ENCODE measurements at regions not wholly inside any gene's neighbourhood (a gene's known extent, or its start where the extent isn't known, plus 50 kb on each side); places are given as distances from the start of the nearest gene placed in this dataset.
"Not testable (repeated sequence)": the region's sequence is repeated elsewhere in the genome, so short reads cannot be mapped to it uniquely, and the experiment has no call there.

GRCh38 chr1:105005594-105006195 is 1256.0 kb downstream of the AMY1C start:
- in situ Hi-C loops (cut with HindIII; ENCODE audit: low pct_unique_long_range_greater_than_20kb, low sequenced_read_pairs), result no loop called here
- no peak for DNase-seq (ENCODE audit: low read depth, low spot score)

GRCh38 chr1:105017587-105017986 is 1267.9 kb downstream of the AMY1C start:
- in situ Hi-C loops (cut with HindIII; ENCODE audit: low pct_unique_long_range_greater_than_20kb, low sequenced_read_pairs), result no loop called here
- no peak for DNase-seq (ENCODE audit: low read depth, low spot score)

- in situ Hi-C loops (cut with HindIII; ENCODE audit: low pct_unique_long_range_greater_than_20kb, low sequenced_read_pairs), result no loop called here
- DNase-seq (ENCODE audit: low read depth, low spot score), result no peak
These were observed 1274.0 kb downstream of the AMY1C start for GRCh38 chr1:105023719-105024118.

GRCh38 chr1:105027838-105028471 is 1278.3 kb downstream of the AMY1C start:
- DNase-seq (ENCODE audit: low read depth, low spot score), result peak; percentile 62
- in situ Hi-C loops (cut with HindIII; ENCODE audit: low pct_unique_long_range_greater_than_20kb, low sequenced_read_pairs), result no loop called here

- DNase-seq (ENCODE audit: low read depth, low spot score), result no peak
- in situ Hi-C loops (cut with HindIII; ENCODE audit: low pct_unique_long_range_greater_than_20kb, low sequenced_read_pairs), result no loop called here
These were observed 1322.7 kb downstream of the AMY1C start for GRCh38 chr1:105072446-105072845.

- DNase-seq (ENCODE audit: low read depth, low spot score), result peak; percentile 35
- in situ Hi-C loops (cut with HindIII; ENCODE audit: low pct_unique_long_range_greater_than_20kb, low sequenced_read_pairs), result no loop called here
These were observed 1323.2 kb downstream of the AMY1C start for GRCh38 chr1:105072850-105073249.

- no peak for DNase-seq (ENCODE audit: low read depth, low spot score)
- in situ Hi-C loops (cut with HindIII; ENCODE audit: low pct_unique_long_range_greater_than_20kb, low sequenced_read_pairs), result no loop called here
These were observed 1324.0 kb downstream of the AMY1C start for GRCh38 chr1:105073660-105074059.

GRCh38 chr1:105083611-105084010 is 1333.9 kb downstream of the AMY1C start:
- DNase-seq (ENCODE audit: low read depth, low spot score), result no peak
- in situ Hi-C loops (cut with HindIII; ENCODE audit: low pct_unique_long_range_greater_than_20kb, low sequenced_read_pairs), result no loop called here

- in situ Hi-C loops (cut with HindIII; ENCODE audit: low pct_unique_long_range_greater_than_20kb, low sequenced_read_pairs), result no loop called here
- DNase-seq (ENCODE audit: low read depth, low spot score), result no peak
These were observed 1337.8 kb downstream of the AMY1C start for GRCh38 chr1:105087506-105087905.

- no peak for DNase-seq (ENCODE audit: low read depth, low spot score)
- in situ Hi-C loops (cut with HindIII; ENCODE audit: low pct_unique_long_range_greater_than_20kb, low sequenced_read_pairs), result no loop called here
These were observed 1338.5 kb downstream of the AMY1C start for GRCh38 chr1:105088166-105088565.

- in situ Hi-C loops (cut with HindIII; ENCODE audit: low pct_unique_long_range_greater_than_20kb, low sequenced_read_pairs), result not testable (repeated sequence)
These were observed 1344.2 kb downstream of the AMY1C start for GRCh38 chr1:105093893-105094292.

GRCh38 chr1:105100102-105100501 is 1350.4 kb downstream of the AMY1C start:
- in situ Hi-C loops (cut with HindIII; ENCODE audit: low pct_unique_long_range_greater_than_20kb, low sequenced_read_pairs), result no loop called here
- peak; percentile 21 for DNase-seq (ENCODE audit: low read depth, low spot score)

More at GRCh38 chr1:105093893-105094292, 1344.2 kb downstream of the AMY1C start:
- not testable (repeated sequence) for DNase-seq (ENCODE audit: low read depth, low spot score)

GRCh38 chr1:105101261-105101660 is 1351.6 kb downstream of the AMY1C start:
- no peak for DNase-seq (ENCODE audit: low read depth, low spot score)
- in situ Hi-C loops (cut with HindIII; ENCODE audit: low pct_unique_long_range_greater_than_20kb, low sequenced_read_pairs), result no loop called here

- DNase-seq (ENCODE audit: low read depth, low spot score), result no peak
- in situ Hi-C loops (cut with HindIII; ENCODE audit: low pct_unique_long_range_greater_than_20kb, low sequenced_read_pairs), result no loop called here
These were observed 1352.7 kb downstream of the AMY1C start for GRCh38 chr1:105102371-105102770.

GRCh38 chr1:105122041-105122440 is 1372.3 kb downstream of the AMY1C start:
- in situ Hi-C loops (cut with HindIII; ENCODE audit: low pct_unique_long_range_greater_than_20kb, low sequenced_read_pairs), result no loop called here
- no peak for DNase-seq (ENCODE audit: low read depth, low spot score)

GRCh38 chr1:105137543-105138457 is 1388.1 kb downstream of the AMY1C start:
- in situ Hi-C loops (cut with HindIII; ENCODE audit: low pct_unique_long_range_greater_than_20kb, low sequenced_read_pairs), result no loop called here
- DNase-seq (ENCODE audit: low read depth, low spot score), result peak; percentile 65

- DNase-seq (ENCODE audit: low read depth, low spot score), result no peak
- in situ Hi-C loops (cut with HindIII; ENCODE audit: low pct_unique_long_range_greater_than_20kb, low sequenced_read_pairs), result no loop called here
These were observed 1388.8 kb downstream of the AMY1C start for GRCh38 chr1:105138458-105138893.

- in situ Hi-C loops (cut with HindIII; ENCODE audit: low pct_unique_long_range_greater_than_20kb, low sequenced_read_pairs), result no loop called here
- DNase-seq (ENCODE audit: low read depth, low spot score), result no peak
These were observed 1423.1 kb downstream of the AMY1C start for GRCh38 chr1:105172788-105173187.

Measured in SK-MEL-5 (cell line).